HG02798 (cell line): ENCODE measurements at regions not wholly inside any gene's neighbourhood (a gene's known extent, or its start where the extent isn't known, plus 50 kb on each side); places are given as distances from the start of the nearest gene placed in this dataset.
A peak's percentile ranks its signal among the peaks of the same experiment; 100 is the strongest.

Experiments used
- ATAC-seq: cut with Tn5 transposase; IDR thresholded peaks from one replicate; pipeline ENCODE4 v1.9.1; 2021; ENCODE audit warnings: mild to moderate bottlenecking; ENCODE audit not compliant: unreplicated experiment, poor library complexity

GRCh38 chr4:129345609-129346008 is 249.7 kb downstream of the C4orf33 start:
- no peak for ATAC-seq

- ATAC-seq: no peak
Measured at GRCh38 chr4:129346036-129346435, 250.1 kb downstream of the C4orf33 start.

GRCh38 chr4:129346734-129347133 is 250.8 kb downstream of the C4orf33 start:
- no peak for ATAC-seq

GRCh38 chr4:129350834-129351721 is 255.1 kb downstream of the C4orf33 start:
- ATAC-seq: no peak

DNA sequence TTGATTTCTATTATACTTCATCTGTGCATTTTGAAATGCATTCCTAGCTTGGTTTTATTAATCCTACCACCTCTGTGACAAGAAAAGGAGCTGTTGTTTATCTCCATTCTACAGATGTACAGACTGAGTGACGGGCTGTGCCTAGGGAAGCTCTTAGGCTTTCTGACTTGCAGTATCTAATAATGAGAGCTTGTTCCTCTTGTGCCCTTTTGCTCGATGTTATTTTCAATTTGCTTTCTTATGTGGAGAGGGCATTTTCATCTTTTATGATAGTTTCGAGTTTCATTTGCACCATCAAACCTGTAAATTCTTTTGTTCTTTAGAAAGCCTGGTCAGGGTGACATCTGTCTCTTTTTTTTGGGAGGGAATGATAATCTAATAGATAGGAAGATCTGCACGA is 256.5 kb downstream of the C4orf33 start:
- ATAC-seq: no peak

DNA sequence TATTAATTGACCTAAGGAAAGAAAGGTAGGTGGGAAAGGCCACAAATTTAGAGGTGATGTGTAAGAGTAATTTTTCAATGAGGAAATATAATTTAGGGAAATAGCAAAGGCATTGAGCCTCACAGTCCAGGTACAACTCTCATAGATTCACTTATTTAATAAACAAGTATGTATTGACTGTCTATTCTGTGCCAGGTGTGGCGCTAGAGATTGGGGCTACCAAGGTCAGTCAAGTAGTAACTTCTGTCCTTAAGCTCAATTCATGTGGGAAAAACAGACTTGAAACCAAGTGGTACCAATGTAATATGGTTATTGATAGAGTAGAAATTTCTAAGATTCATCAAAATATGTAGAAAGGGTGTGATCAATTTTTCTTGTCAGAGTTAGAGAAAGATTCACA is 257.5 kb downstream of the C4orf33 start:
- ATAC-seq: no peak

- ATAC-seq: no peak
Measured at GRCh38 chr4:129355031-129355430, 259.1 kb downstream of the C4orf33 start.

DNA sequence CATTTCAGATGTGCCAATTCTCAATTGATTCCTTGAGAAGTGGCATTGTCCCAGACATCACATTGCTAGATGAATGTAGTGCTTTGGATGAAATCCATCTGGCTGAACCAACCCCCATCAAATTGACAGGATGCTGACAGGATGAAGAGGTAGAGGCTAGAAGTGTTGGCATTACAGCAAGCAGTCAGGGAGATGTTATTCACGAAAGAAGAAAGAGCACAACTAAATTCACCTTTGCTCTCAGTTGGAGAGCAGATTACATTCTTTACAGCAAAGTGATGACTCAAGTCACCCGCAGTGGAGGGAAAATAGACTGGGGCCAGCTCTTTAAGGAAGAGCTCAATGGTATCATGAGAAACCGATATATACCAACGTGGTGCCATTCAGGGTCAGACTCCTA is 259.6 kb downstream of the C4orf33 start:
- ATAC-seq: no peak

GRCh38 chr4:129358571-129358970 is 262.6 kb downstream of the C4orf33 start:
- no peak for ATAC-seq

DNA sequence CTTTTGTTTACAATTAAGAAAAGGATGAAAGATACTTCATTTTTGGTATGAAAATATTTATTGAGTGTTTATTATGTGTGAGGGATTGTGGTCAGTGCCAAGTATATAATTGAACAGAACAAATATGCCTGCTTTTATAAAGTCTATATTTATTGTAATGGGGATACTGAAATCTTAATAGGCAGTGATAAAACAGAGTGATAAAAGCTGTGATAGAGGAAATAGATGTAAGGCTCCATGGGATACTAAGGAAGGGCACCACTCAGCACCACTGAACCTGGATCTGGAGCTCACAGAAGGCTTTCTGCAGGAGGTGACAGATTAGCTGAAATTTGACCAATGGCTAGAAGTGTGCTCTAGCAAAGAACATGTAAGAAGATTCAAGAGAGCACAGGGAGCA is 263.5 kb downstream of the C4orf33 start:
- ATAC-seq: no peak

GRCh38 chr4:129362691-129363274 is 266.8 kb downstream of the C4orf33 start:
- peak; percentile 90 for ATAC-seq

- ATAC-seq: no peak
Measured at GRCh38 chr4:129364747-129365452, 268.9 kb downstream of the C4orf33 start.

DNA sequence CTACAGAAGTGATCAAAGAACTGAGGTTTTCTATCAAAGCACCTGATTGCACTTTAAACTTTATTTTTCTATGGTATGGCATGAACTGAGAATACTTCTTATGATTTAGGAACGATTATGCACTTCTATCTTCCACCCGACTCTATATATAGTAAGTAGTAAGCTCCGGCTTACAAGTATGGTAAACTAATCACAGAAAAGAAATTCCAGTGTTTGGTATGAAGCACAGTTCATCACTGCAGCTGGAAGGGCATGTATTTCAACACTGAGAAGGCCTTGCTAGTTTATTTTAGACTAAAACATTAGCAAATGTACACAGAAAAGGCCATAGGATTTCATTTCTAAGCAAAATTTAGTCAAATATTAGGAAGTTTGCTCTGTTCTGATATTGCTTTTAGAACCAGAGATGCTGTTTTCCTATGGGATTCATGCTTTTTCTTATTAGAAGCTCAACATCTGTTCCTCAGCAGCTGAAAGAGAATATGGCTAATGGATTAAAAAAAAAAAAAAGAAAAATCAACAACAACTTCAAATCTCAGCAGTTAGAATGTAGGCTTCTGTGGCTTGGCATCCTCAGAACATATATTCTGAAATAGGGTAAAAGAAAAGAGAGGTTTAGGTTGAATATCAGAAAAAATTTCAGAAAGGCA is 273.5 kb downstream of the C4orf33 start:
- no peak for ATAC-seq

GRCh38 chr4:129371065-129371464 is 275.1 kb downstream of the C4orf33 start:
- ATAC-seq: no peak

DNA sequence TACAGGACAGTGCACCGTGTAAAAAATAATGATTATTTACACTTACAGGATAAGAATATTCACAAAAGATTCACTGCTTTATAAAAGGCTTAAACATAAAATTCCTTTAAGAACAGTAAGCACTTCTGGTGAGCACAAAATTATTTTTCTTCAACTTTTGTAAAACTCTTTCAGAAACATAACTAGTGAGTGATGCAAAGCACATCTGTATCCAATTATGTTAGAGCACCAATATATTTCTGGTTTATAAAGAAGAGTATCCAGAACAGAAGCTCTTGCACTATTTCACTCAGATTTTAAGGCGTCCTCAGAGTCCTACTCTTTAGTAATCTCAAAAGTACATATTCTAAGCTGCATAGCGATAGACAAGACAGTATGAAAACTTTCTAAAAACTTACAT is 276.0 kb downstream of the C4orf33 start:
- ATAC-seq: no peak

DNA sequence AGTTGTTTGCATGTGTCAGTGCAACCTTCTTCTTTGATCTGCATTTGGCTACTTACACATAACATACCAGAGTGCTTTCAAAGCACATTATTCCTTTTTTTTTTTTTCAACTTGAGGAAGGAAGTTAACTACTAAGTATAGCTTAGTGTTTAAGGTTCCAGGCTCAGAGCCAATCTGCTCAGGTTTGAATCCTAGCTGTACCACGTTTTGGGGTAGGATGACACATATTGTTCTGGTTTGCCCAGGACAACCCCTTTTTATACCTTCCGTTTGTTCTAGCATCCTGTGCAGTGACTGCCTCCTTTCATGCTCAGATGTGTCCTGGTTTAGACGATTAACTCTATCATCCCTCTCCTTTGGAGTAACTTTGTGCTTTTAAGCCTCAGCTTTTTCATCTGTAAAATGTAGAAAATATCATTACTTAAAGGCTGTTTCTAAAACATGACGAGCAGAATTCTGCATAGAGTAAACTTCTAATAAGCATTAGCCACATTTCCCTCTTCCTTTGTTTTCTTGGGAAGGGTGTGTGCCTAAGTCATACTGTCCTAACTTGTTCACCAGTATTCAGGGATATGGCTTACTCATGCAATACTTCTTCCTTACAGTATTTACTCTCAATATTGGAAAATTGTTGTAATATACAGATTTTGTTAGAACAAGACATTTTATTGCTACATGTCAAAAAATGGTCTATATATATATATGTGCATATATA is 281.3 kb downstream of the C4orf33 start:
- ATAC-seq: no peak

DNA sequence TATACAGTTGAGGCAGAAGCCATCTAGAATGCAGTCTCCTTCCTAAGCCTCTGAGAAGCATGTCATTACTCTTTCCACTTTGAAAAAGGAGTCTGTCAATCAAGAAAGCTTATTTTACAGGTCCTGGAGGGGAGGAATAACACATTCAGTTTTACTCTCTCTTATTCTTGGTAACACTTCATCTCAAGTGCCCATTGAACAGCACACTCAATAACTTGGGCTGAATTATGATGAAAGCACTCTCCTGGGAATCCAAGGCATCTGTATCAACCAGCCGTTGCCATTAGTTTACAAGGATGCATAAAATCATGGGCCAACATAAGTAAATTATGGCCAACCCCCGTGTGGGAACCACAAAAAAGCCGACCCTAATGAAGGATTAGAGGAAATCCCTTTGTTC is 282.4 kb downstream of the C4orf33 start:
- no peak for ATAC-seq

- ATAC-seq: no peak
Measured at GRCh38 chr4:129379429-129379828, 283.5 kb downstream of the C4orf33 start.

GRCh38 chr4:129384974-129385373 is 289.0 kb downstream of the C4orf33 start:
- no peak for ATAC-seq

GRCh38 chr4:129387666-129388065 is 291.7 kb downstream of the C4orf33 start:
- ATAC-seq: no peak
